ENCODE measurements at regions not wholly inside any gene's neighbourhood (a gene's known extent, or its start where the extent isn't known, plus 50 kb on each side); places are given as distances from the start of the nearest gene placed in this dataset.

- TF ChIP-seq CTCF (IDR thresholded peaks at IDR 0.05) (no peak), POLR2A (IDR thresholded peaks at IDR 0.05) (no peak), EP300 (IDR thresholded peaks at IDR 0.05) (no peak)
These were observed 482.5 kb upstream of the CDH5 start for GRCh38 chr16:65884018-65884417.

All from suprapubic skin (tissue), 3 donors.